K562 (cell line): ENCODE measurements at regions not wholly inside any gene's neighbourhood (a gene's known extent, or its start where the extent isn't known, plus 50 kb on each side); places are given as distances from the start of the nearest gene placed in this dataset.
A peak's percentile ranks its signal among the peaks of the same experiment; 100 is the strongest.

ENCODE experiments used
- E2F3 ChIP-seq: fragments of 250-450 bp; sonication (Bioruptor Pico); IDR thresholded peaks from 2 replicates; pipeline ENCODE4 v1.4.0; 2020; ENCODE audit warnings: mild to moderate bottlenecking
- EP400 ChIP-seq: fragments of 450-650 bp; IDR thresholded peaks from 2 replicates; pipeline ENCODE4 v1.6.1; 2017; ENCODE audit warnings: antibody characterized with exemption, mild to moderate bottlenecking, moderate library complexity
- FOXJ3 ChIP-seq: sonication (generic); formaldehyde crosslinking; IDR thresholded peaks from 2 replicates; pipeline ENCODE4 v1.4.0; 2020; ENCODE audit warnings: mild to moderate bottlenecking, missing genetic modification reagents
- ILF3 ChIP-seq: fragments of 450-650 bp; IDR thresholded peaks from 2 replicates; pipeline ENCODE4 v1.6.1; 2018; ENCODE audit warnings: antibody characterized with exemption, mild to moderate bottlenecking, moderate library complexity, borderline replicate concordance
- MECOM ChIP-seq: fragments of 250-450 bp; sonication (Bioruptor Pico); IDR thresholded peaks from 2 replicates; pipeline ENCODE4 v1.8.0; 2022; ENCODE audit warnings: inconsistent platforms
- MNT ChIP-seq, 2 experiments: fragments of 450-650 bp; conservative IDR thresholded peaks; 2 replicates each; pipeline ENCODE4 v1.6.1; 2017; ENCODE audit warnings: mild to moderate bottlenecking in 2 of 2, moderate library complexity in 2 of 2
- NCOA1 ChIP-seq: fragments of 450-650 bp; IDR thresholded peaks from 2 replicates; pipeline ENCODE4 v1.6.1; 2016; ENCODE audit warnings: low read depth
- RBM22 ChIP-seq: fragments of 200-400 bp; formaldehyde crosslinking; IDR thresholded peaks from 2 replicates; pipeline ENCODE4 v1.6.1; 2018; ENCODE audit warnings: low read length, low read depth; ENCODE audit not compliant: poor library complexity, severe bottlenecking
- RBM34 ChIP-seq: fragments of 200-400 bp; formaldehyde crosslinking; IDR thresholded peaks from 2 replicates; pipeline ENCODE4 v1.6.1; 2018; ENCODE audit warnings: low read length, borderline replicate concordance; ENCODE audit not compliant: insufficient read depth
- TCF7L2 ChIP-seq: fragments of 150-350 bp; IDR thresholded peaks from 2 replicates; pipeline ENCODE4 v1.6.1; 2016; ENCODE audit warnings: low read depth, mild to moderate bottlenecking, low read length, moderate library complexity
- TEAD4 ChIP-seq, 2 experiments: sonication (generic) in 1 of 2; formaldehyde crosslinking in 1 of 2; IDR thresholded peaks; 2 replicates each; pipeline versions ENCODE4 v1.6.1 to v1.8.0; 2012 to 2022; ENCODE audit warnings: borderline replicate concordance in 1 of 2, inconsistent platforms in 1 of 2, low read length in 1 of 2, mild to moderate bottlenecking in 1 of 2, missing genetic modification reagents in 1 of 2
- WHSC1 ChIP-seq: IDR thresholded peaks from one replicate; pipeline ENCODE4 v1.6.1; 2012; ENCODE audit warnings: low read length, control low read depth, inconsistent platforms
- ZC3H4 ChIP-seq: sonication (generic); formaldehyde crosslinking; IDR thresholded peaks from 2 replicates; pipeline ENCODE4 v1.9.0; 2021; ENCODE audit warnings: missing genetic modification reagents, borderline replicate concordance
- ZKSCAN1 ChIP-seq: fragments of 150-350 bp; IDR thresholded peaks from 2 replicates; pipeline ENCODE4 v1.6.1; 2016; ENCODE audit warnings: low read depth, low read length
- ZKSCAN8 ChIP-seq: fragments of 200-800 bp; sonication (Bioruptor generic); IDR thresholded peaks from 2 replicates; pipeline ENCODE4 v1.6.1; 2016; ENCODE audit warnings: missing genetic modification characterization, missing compliant biosample characterization
- ZNF124 ChIP-seq: sonication (generic); formaldehyde crosslinking; IDR thresholded peaks from 2 replicates; pipeline ENCODE4 v1.8.1; 2022; ENCODE audit warnings: missing genetic modification reagents
- ZNF224 ChIP-seq: sonication (generic); formaldehyde crosslinking; IDR thresholded peaks from 2 replicates; pipeline ENCODE4 v1.8.0; 2022; ENCODE audit warnings: mild to moderate bottlenecking, missing genetic modification reagents
- ZNF263 ChIP-seq: sonication (generic); formaldehyde crosslinking; IDR thresholded peaks from 2 replicates; pipeline ENCODE4 v1.8.0; 2022; ENCODE audit warnings: mild to moderate bottlenecking, missing genetic modification reagents, borderline replicate concordance
- ZNF398 ChIP-seq: fragments of 250-450 bp; sonication (Bioruptor Pico); IDR thresholded peaks from 2 replicates; pipeline ENCODE4 v1.8.0; 2021; ENCODE audit warnings: moderate library complexity, mild to moderate bottlenecking, inconsistent platforms
- TF ChIP-seq, protein P1 (sequence below): fragments of 450-650 bp; formaldehyde crosslinking; IDR thresholded peaks from 2 replicates; pipeline ENCODE4 v1.4.0; 2022; ENCODE audit warnings: missing genetic modification characterization
- TF ChIP-seq, protein P2 (sequence below), 2 experiments: fragments of 250-450 bp in 1 of 2; fragments of 450-650 bp in 1 of 2; sonication (Bioruptor Pico) in 1 of 2; IDR thresholded peaks; 2 replicates each; pipeline versions ENCODE4 v1.6.1 to v1.8.0; 2016 to 2021; ENCODE audit warnings: mild to moderate bottlenecking in 2 of 2, moderate library complexity in 2 of 2, missing compliant biosample characterization in 1 of 2, missing genetic modification characterization in 1 of 2
- TF ChIP-seq, protein P3 (sequence below): fragments of 250-450 bp; sonication (Bioruptor Pico); IDR thresholded peaks from 2 replicates; pipeline ENCODE4 v1.5.0; 2021

- TF ChIP-seq TEAD4 (IDR thresholded peaks at IDR 0.05; ENCODE audit: low read length) (peak; percentile 32; the same call in 1 of the 2 replicates), TEAD4 (CRISPR knock-in tag; IDR thresholded peaks at IDR 0.05; ENCODE audit: borderline replicate concordance) (no peak), ZNF124 (CRISPR knock-in tag) (no peak), E2F3 (CRISPR knock-in tag) (no peak), WHSC1 (no peak), MNT (conservative IDR thresholded peaks at IDR 0.05) (0 out of 4 replicates have a peak, but pooled peaks of 1 of the 2 experiments have one; percentile 6), RBM22 (no peak), ZNF263 (CRISPR knock-in tag) (no peak), RBM34 (no peak), ZKSCAN8 (CRISPR knock-in tag) (no peak), ZNF224 (no peak), TCF7L2 (no peak), EP400 (0 out of 2 replicates have a peak, but pooled peaks have one; percentile 25), ZKSCAN1 (no peak), ZNF398 (CRISPR knock-in tag) (no peak), ZC3H4 (CRISPR knock-in tag) (no peak), FOXJ3 (no peak), ILF3 (no peak), NCOA1 (no peak), MECOM (CRISPR knock-in tag) (no peak)
- TF ChIP-seq, protein P1, sequence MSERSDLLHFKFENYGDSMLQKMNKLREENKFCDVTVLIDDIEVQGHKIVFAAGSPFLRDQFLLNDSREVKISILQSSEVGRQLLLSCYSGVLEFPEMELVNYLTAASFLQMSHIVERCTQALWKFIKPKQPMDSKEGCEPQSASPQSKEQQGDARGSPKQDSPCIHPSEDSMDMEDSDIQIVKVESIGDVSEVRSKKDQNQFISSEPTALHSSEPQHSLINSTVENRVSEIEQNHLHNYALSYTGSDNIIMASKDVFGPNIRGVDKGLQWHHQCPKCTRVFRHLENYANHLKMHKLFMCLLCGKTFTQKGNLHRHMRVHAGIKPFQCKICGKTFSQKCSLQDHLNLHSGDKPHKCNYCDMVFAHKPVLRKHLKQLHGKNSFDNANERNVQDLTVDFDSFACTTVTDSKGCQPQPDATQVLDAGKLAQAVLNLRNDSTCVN = no peak
- TF ChIP-seq, protein P2, sequence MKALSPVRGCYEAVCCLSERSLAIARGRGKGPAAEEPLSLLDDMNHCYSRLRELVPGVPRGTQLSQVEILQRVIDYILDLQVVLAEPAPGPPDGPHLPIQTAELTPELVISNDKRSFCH (CRISPR knock-in tag; IDR thresholded peaks at IDR 0.05) = no peak
- TF ChIP-seq, protein P2 (tag; IDR thresholded peaks at IDR 0.05) = no peak
- TF ChIP-seq, protein P3, sequence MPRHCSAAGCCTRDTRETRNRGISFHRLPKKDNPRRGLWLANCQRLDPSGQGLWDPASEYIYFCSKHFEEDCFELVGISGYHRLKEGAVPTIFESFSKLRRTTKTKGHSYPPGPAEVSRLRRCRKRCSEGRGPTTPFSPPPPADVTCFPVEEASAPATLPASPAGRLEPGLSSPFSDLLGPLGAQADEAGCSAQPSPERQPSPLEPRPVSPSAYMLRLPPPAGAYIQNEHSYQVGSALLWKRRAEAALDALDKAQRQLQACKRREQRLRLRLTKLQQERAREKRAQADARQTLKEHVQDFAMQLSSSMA (CRISPR knock-in tag) = no peak
Measured at GRCh38 chr7:136324073-136324704, 347.0 kb upstream of the MTPN start (continued).
